ENCODE measurements at regions not wholly inside any gene's neighbourhood (a gene's known extent, or its start where the extent isn't known, plus 50 kb on each side); places are given as distances from the start of the nearest gene placed in this dataset.

DNA sequence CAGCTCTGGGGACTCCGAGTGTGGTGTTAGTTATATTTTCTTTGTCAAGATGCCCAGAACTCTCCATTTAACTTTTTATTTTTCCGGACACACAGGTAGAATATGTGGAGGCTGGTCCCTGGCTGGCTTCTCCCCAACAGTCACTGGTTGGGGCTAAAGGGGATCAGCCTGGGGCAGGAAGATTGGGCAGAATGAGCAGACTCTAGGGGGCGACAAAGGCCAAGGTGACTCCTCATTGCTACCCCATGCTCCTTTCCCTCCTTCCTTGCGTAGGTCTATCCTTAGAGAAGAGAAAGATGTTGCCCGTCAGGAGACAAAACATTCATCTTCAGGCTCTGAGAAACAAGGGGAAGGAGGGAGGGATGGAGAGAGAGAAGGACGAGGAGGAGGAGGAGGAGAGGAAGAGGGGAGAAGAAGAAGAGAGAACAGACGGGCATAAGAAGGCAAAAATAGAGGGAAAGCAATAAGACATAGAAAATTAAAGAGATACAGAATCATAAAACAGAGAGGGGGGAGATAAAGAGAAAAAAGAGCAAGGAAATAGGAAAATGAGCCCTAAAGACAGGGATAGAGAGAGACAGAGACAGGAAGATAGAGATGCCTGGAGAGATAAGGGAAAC, 89.9 kb downstream of the FOXD2 start:
- Histone ChIP-seq H3K4me3 (ENCODE audit: low read depth, low read length) (no peak overlapping the region), H3K27me3 (ENCODE audit: control insufficient read depth, insufficient read depth, low read length) (peaks cover 9% of the 10 kb centered on the region), H3K27ac (ENCODE audit: low read depth, low read length) (no peak overlapping the region), H3K9me3 (ENCODE audit: control insufficient read depth, insufficient read depth, low read length) (no peaks in the 10 kb centered on the region)
- CTCF ChIA-PET, result interaction anchor here (1.4 to 3.0 kb wide), 2 partner anchors 199 kb away, joined by 6 to 27 read pairs; no protein-coding TSS in a partner anchor
- POLR2A ChIA-PET, result no interaction called here
- no peak for DNase-seq (ENCODE audit: low read depth, low spot score)
- TF ChIP-seq CTCF (IDR thresholded peaks at IDR 0.05; ENCODE audit: low read depth, low read length), result no peak; the same call in none of the 2 replicates

DNA sequence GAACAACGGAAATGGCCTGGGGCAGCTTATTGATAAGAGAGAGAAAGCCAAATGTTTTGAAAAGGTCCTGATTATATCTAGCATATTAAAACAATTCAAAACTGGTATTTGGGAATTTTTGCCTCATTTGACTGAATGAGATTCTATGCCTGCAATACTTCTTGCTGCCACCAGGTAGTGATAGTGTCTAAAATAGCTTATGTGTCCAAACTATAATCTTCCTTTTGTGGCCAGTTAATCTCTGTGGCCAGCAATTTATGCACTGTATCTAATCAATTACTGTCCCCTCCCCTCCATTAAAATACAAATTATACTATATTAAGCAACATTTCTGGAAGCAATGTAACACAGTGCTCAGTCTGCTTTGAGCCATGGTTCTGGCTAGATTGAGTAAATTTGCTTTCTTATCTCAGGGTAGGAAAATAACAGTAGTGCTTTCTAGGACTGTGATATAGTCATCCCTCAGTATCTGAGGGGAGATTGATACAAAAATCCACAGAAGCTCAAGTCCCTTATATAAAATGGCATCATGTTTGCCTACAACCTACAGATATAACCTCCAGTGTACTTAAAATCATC, 91.8 kb downstream of the FOXD2 start:
- ChIA-PET CTCF (interaction anchor here (1.0 to 3.0 kb wide), 10 partner anchors 33 to 351 kb away, joined by 3 to 27 read pairs (median 4); partner anchors contain the start of gene FOXD2), POLR2A (no interaction called here)
- TF ChIP-seq CTCF (IDR thresholded peaks at IDR 0.05; ENCODE audit: low read depth, low read length), result peak; percentile 59
- H3K9me3 ChIP-seq (ENCODE audit: control insufficient read depth, insufficient read depth, low read length), result no peaks in the 10 kb centered on the region
- H3K27ac ChIP-seq (ENCODE audit: low read depth, low read length), result no peak overlapping the region
- H3K27me3 ChIP-seq (ENCODE audit: control insufficient read depth, insufficient read depth, low read length), result peaks cover 16% of the 10 kb centered on the region
- H3K4me3 ChIP-seq (ENCODE audit: low read depth, low read length), result no peak overlapping the region
- DNase-seq (ENCODE audit: low read depth, low spot score), result no peak

DNA sequence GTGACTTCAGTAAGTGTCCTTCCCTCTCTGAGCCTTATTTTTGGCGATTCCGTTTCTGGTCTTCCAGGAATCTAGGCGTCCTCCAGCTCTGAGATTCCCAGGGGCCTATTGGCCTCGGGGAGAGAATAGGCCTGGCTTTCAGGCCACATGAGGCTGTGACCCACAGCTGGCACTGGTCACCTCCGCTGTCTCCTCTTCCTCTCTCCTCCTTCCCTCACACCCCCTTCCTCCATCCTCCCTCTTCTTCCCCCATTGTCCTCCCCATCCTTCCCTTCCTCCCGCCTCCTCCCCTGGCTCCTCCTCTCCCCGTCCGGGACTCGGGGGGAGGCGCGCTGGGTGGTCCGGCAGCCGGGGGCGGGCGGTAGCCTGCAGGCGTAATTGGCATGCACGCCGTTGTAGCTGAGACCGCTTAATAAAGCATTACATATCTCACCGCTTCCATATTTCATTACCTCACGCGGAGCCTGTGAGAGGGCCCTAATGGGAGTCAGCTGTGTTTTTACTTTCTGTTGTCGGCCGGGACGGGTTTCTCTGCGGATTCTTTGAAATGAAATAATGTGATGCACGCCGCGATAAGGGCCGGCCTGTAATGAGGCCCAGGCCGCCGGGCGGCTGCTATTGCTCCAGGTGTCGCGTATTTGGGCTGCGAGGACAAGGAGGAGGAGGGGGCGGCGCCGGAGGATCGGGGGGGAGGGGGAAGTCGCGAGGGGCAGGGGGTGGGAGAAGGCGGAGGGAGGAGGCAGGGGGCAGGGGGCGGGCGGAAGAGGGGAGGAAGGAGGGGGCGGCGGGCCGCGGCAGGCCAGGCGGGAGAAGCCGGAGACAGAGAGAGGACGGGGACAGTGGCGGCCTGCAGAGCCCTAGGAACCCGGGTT, 95.3 kb downstream of the FOXD2 start:
- H3K9me3 ChIP-seq (ENCODE audit: control insufficient read depth, insufficient read depth, low read length), result no peaks in the 10 kb centered on the region
- peaks cover 25% of the 10 kb centered on the region for H3K27me3 ChIP-seq (ENCODE audit: control insufficient read depth, insufficient read depth, low read length)
- DNase-seq (ENCODE audit: low read depth, low spot score), result peak; percentile 29
- H3K4me3 ChIP-seq (ENCODE audit: low read depth, low read length), result peak overlapping the region; percentile 51
- TF ChIP-seq CTCF (IDR thresholded peaks at IDR 0.05; ENCODE audit: low read depth, low read length), result no peak
- peak overlapping the region; percentile 11 for H3K27ac ChIP-seq (ENCODE audit: low read depth, low read length)
- CTCF ChIA-PET, result interaction anchor here (0.8 to 1.4 kb wide), 5 partner anchors 37 to 354 kb away, joined by 3 to 5 read pairs (median 4); partner anchors contain the start of gene FOXD2
- POLR2A ChIA-PET, result no interaction called here

- no peak for DNase-seq (ENCODE audit: low read depth, low spot score)
- no peak for TF ChIP-seq CTCF (IDR thresholded peaks at IDR 0.05; ENCODE audit: low read depth, low read length)
- CTCF ChIA-PET, result interaction anchor here (1.1 to 1.4 kb wide), 2 partner anchors 98 to 192 kb away, joined by 4 to 5 read pairs; no protein-coding TSS in a partner anchor
- H3K9me3 ChIP-seq (ENCODE audit: control insufficient read depth, insufficient read depth, low read length), result no peaks in the 10 kb centered on the region
- no peak overlapping the region for H3K27ac ChIP-seq (ENCODE audit: low read depth, low read length)
- H3K4me3 ChIP-seq (ENCODE audit: low read depth, low read length), result peak overlapping the region; percentile 51; the same call in 1 of the 2 replicates
- POLR2A ChIA-PET, result no interaction called here
- peaks cover 25% of the 10 kb centered on the region for H3K27me3 ChIP-seq (ENCODE audit: control insufficient read depth, insufficient read depth, low read length)
Observed at GRCh38 chr1:47533793-47534328, 96.0 kb downstream of the FOXD2 start.
